Neural cell (in vitro differentiated cells): ENCODE measurements at regions not wholly inside any gene's neighbourhood (a gene's known extent, or its start where the extent isn't known, plus 50 kb on each side); places are given as distances from the start of the nearest gene placed in this dataset.

Experiments used
- CTCF ChIP-seq: fragments of 450-650 bp; IDR thresholded peaks from 2 replicates; pipeline ENCODE4 v1.5.1; 2014; ENCODE audit warnings: antibody characterized with exemption, mild to moderate bottlenecking, moderate library complexity; ENCODE audit not compliant: poor library complexity, severe bottlenecking
- EP300 ChIP-seq: fragments of 450-650 bp; conservative IDR thresholded peaks from 2 replicates; pipeline ENCODE4 v1.6.1; 2014; ENCODE audit warnings: antibody characterized with exemption, mild to moderate bottlenecking, moderate library complexity; ENCODE audit not compliant: poor library complexity, severe bottlenecking
- SMC3 ChIP-seq: fragments of 450-650 bp; conservative IDR thresholded peaks from 2 replicates; pipeline ENCODE4 v1.6.1; 2014; ENCODE audit warnings: antibody characterized with exemption, mild to moderate bottlenecking, moderate library complexity; ENCODE audit not compliant: poor library complexity
- TF ChIP-seq, protein P1 (sequence below): IDR thresholded peaks from 2 replicates; pipeline ENCODE4 v1.6.1; 2012; ENCODE audit warnings: borderline replicate concordance

DNA sequence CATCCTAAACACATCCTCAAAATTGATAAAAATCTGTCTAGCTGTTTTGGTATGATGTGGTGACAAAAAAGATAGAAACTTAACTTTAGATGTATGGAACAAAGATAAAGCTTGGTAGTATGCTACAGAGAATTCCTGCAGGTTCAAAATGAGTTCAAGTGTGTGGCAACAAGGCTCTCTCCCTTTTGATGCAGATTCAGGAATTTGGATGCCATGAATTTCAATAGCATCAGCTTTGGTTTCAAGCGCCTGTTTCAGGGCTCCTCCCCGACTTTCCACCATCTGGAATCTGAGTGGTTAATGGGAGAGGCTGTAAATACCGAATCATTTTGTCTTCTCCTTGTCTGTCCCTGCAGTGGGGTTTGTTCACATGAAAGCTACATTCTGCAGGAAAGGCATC lies 180.6 kb downstream of the MTX2 start:
- TF ChIP-seq CTCF (no peak), EP300 (no peak), SMC3 (no peak)
- TF ChIP-seq, protein P1, sequence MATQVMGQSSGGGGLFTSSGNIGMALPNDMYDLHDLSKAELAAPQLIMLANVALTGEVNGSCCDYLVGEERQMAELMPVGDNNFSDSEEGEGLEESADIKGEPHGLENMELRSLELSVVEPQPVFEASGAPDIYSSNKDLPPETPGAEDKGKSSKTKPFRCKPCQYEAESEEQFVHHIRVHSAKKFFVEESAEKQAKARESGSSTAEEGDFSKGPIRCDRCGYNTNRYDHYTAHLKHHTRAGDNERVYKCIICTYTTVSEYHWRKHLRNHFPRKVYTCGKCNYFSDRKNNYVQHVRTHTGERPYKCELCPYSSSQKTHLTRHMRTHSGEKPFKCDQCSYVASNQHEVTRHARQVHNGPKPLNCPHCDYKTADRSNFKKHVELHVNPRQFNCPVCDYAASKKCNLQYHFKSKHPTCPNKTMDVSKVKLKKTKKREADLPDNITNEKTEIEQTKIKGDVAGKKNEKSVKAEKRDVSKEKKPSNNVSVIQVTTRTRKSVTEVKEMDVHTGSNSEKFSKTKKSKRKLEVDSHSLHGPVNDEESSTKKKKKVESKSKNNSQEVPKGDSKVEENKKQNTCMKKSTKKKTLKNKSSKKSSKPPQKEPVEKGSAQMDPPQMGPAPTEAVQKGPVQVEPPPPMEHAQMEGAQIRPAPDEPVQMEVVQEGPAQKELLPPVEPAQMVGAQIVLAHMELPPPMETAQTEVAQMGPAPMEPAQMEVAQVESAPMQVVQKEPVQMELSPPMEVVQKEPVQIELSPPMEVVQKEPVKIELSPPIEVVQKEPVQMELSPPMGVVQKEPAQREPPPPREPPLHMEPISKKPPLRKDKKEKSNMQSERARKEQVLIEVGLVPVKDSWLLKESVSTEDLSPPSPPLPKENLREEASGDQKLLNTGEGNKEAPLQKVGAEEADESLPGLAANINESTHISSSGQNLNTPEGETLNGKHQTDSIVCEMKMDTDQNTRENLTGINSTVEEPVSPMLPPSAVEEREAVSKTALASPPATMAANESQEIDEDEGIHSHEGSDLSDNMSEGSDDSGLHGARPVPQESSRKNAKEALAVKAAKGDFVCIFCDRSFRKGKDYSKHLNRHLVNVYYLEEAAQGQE, result no peak
